IPS-NIHi7 (cell line): ENCODE measurements at regions not wholly inside any gene's neighbourhood (a gene's known extent, or its start where the extent isn't known, plus 50 kb on each side); places are given as distances from the start of the nearest gene placed in this dataset.
"Not testable (repeated sequence)": the region's sequence is repeated elsewhere in the genome, so short reads cannot be mapped to it uniquely, and the experiment has no call there.

Experiments
- DNase-seq: peaks from one replicate; pipeline ENCODE4 v3.0.0; 2012; ENCODE audit warnings: mixed read lengths; ENCODE audit errors: extremely low spot score

GRCh38 chr6:113750151-113750855 is 106.8 kb upstream of the MARCKS start:
- no peak for DNase-seq

- DNase-seq, result no peak
Measured at GRCh38 chr6:113754291-113754690, 102.9 kb upstream of the MARCKS start.

GRCh38 chr6:113755449-113756289 is 101.5 kb upstream of the MARCKS start:
- DNase-seq, result no peak

- DNase-seq, result no peak
Measured at GRCh38 chr6:113756290-113756665, 100.9 kb upstream of the MARCKS start.

- DNase-seq, result no peak
Measured at GRCh38 chr6:113758214-113758613, 98.9 kb upstream of the MARCKS start.

- DNase-seq, result no peak
Measured at GRCh38 chr6:113758826-113759574, 98.1 kb upstream of the MARCKS start.

- DNase-seq, result no peak
Measured at GRCh38 chr6:113762641-113763040, 94.5 kb upstream of the MARCKS start.

- no peak for DNase-seq
Measured at GRCh38 chr6:113763311-113763766, 93.8 kb upstream of the MARCKS start.

GRCh38 chr6:113763876-113764275 is 93.3 kb upstream of the MARCKS start:
- DNase-seq, result no peak

GRCh38 chr6:113765909-113766308 is 91.2 kb upstream of the MARCKS start:
- DNase-seq, result no peak

GRCh38 chr6:113767985-113768384 is 89.2 kb upstream of the MARCKS start:
- no peak for DNase-seq

- DNase-seq, result no peak
Measured at GRCh38 chr6:113772961-113773360, 84.2 kb upstream of the MARCKS start.

GRCh38 chr6:113774127-113774825 is 82.9 kb upstream of the MARCKS start:
- DNase-seq, result no peak

GRCh38 chr6:113776998-113777397 is 80.1 kb upstream of the MARCKS start:
- peak; percentile 44 for DNase-seq

- no peak for DNase-seq
Measured at GRCh38 chr6:113777601-113778000, 79.5 kb upstream of the MARCKS start.

- DNase-seq, result no peak
Measured at GRCh38 chr6:113779656-113780055, 77.5 kb upstream of the MARCKS start.

GRCh38 chr6:113782636-113783035 is 74.5 kb upstream of the MARCKS start:
- DNase-seq, result no peak

GRCh38 chr6:113786168-113786567 is 71.0 kb upstream of the MARCKS start:
- DNase-seq, result no peak

- no peak for DNase-seq
Measured at GRCh38 chr6:113788586-113788985, 68.6 kb upstream of the MARCKS start.

- not testable (repeated sequence) for DNase-seq
Measured at GRCh38 chr6:113791225-113791624, 65.9 kb upstream of the MARCKS start.

GRCh38 chr6:113795371-113795770 is 61.8 kb upstream of the MARCKS start:
- not testable (repeated sequence) for DNase-seq

GRCh38 chr6:113796038-113796437 is 61.1 kb upstream of the MARCKS start:
- no peak for DNase-seq
